Tibial nerve (tissue), 4 donors: ENCODE measurements at regions not wholly inside any gene's neighbourhood (a gene's known extent, or its start where the extent isn't known, plus 50 kb on each side); places are given as distances from the start of the nearest gene placed in this dataset.
A peak's percentile ranks its signal among the peaks of the same experiment; 100 is the strongest.
"Not testable (repeated sequence)": the region's sequence is repeated elsewhere in the genome, so short reads cannot be mapped to it uniquely, and the experiment has no call there.

ENCODE experiments used
- DNase-seq, 2 donors: peaks; one replicate each; pipeline ENCODE4 v3.0.0-alpha.2; 2019; ENCODE audit warnings: low spot score in 2 of 2
- H3K27ac ChIP-seq, 4 donors: fragments of 200-600 bp; sonication (generic) in 3 of 4; one replicate each; pipeline ENCODE4 v1.5.1; 2017 to 2019; ENCODE audit warnings: mild to moderate bottlenecking in 1 of 4
- H3K27me3 ChIP-seq, 2 donors: fragments of 200-600 bp; sonication (generic) in 1 of 2; one replicate each; pipeline versions ENCODE4 v1.5.1 to v1.6.0; 2017 to 2019
- H3K36me3 ChIP-seq, 3 donors: fragments of 200-600 bp; sonication (generic); one replicate each; pipeline ENCODE4 v1.5.1; 2018 to 2019
- H3K4me1 ChIP-seq, 4 donors: fragments of 200-600 bp; sonication (generic) in 3 of 4; one replicate each; pipeline ENCODE4 v1.5.1; 2017 to 2019
- H3K4me3 ChIP-seq, 4 donors: fragments of 200-600 bp; sonication (generic) in 3 of 4; one replicate each; pipeline ENCODE4 v1.5.1; 2017 to 2019; ENCODE audit warnings: mild to moderate bottlenecking in 1 of 4, moderate library complexity in 1 of 4
- H3K9me3 ChIP-seq, 4 donors: fragments of 200-600 bp; sonication (generic) in 3 of 4; one replicate each; pipeline ENCODE4 v1.5.1; 2017 to 2019
- CTCF ChIP-seq, 5 experiments: fragments of 200-600 bp in 3 of 5; fragments of 450-650 bp in 2 of 5; sonication (generic) in 3 of 5; IDR thresholded peaks; one replicate each; pipeline ENCODE4 v1.5.1; 2016 to 2019; ENCODE audit warnings: antibody characterized with exemption in 5 of 5, mild to moderate bottlenecking in 3 of 5, moderate library complexity in 2 of 5
- EP300 ChIP-seq, 2 donors: sonication (generic); formaldehyde crosslinking; IDR thresholded peaks; one replicate each; pipeline ENCODE4 v1.6.1; 2017; ENCODE audit warnings: antibody characterized with exemption in 2 of 2, mild to moderate bottlenecking in 1 of 2
- POLR2A ChIP-seq, 2 donors: fragments of 450-650 bp; IDR thresholded peaks; one replicate each; pipeline ENCODE4 v1.6.1; 2017; ENCODE audit warnings: antibody characterized with exemption in 2 of 2, mild to moderate bottlenecking in 2 of 2, moderate library complexity in 2 of 2
- WGBS, 2 donors: methylation state at CpG; one replicate each; pipeline ENCODE4 v1.1.5; 2018; 5-methylcytosine and 5-hydroxymethylcytosine counted together

DNA sequence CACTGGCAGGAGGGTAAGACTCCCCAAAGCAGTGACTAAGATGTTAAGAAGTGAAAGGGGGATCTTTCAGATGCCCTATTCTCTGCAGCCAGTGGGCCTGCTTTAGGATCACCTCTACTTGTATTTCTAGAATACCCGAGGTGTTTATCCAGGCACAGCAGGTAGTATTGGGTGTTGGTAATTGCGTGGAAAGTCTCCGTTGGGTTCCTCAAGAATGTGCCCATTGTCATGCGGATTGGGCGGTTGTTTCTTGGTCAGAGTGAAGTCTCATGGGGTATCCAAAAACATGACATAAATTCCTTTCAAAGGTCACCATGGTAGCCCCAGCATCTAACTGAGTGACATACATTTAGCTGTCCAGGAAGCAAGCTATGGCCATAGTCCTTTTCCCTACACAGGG lies 308.8 kb downstream of the RPIA start:
- 67 to 84% methylated on average over 5 of the region's 5 CpGs for WGBS, 2 donors
- Histone ChIP-seq H3K4me1 (no peaks in the 10 kb centered on the region), H3K27me3 (no peaks in the 10 kb centered on the region), H3K36me3 (no peaks in the 10 kb centered on the region), H3K4me3 (no peak overlapping the region), H3K27ac (no peak overlapping the region), H3K9me3 (no peaks in the 10 kb centered on the region)
- TF ChIP-seq CTCF (IDR thresholded peaks at IDR 0.05) = no peak
- no peak for TF ChIP-seq POLR2A (IDR thresholded peaks at IDR 0.05)
- no peak for TF ChIP-seq EP300 (IDR thresholded peaks at IDR 0.05)
- DNase-seq = no peak

DNA sequence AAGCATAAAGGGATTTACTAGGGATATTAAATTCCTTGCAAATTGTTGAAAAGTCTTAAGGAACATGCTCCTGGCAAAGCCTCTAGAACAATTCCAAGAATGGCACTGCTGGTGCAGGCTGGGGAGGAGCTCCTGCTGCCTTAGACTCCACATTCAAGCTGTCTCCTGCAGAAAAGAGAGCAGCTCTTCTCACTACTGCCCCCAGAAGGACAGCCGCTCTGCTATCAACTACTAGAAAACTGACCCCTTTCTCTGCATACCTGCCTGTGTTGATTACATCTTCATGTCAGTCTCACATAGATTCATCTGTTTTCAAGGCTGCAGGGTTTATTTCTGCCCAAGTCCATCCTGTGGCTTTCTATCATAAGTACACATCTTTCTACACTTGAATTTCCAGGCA lies 312.8 kb downstream of the RPIA start:
- not testable (repeated sequence) for H3K4me3 ChIP-seq, H3K4me1 ChIP-seq, H3K27ac ChIP-seq, H3K36me3 ChIP-seq, H3K9me3 ChIP-seq, H3K27me3 ChIP-seq, DNase-seq
- WGBS, 2 donors = 28 to 46% methylated on average over 1 of the region's 1 CpG

DNA sequence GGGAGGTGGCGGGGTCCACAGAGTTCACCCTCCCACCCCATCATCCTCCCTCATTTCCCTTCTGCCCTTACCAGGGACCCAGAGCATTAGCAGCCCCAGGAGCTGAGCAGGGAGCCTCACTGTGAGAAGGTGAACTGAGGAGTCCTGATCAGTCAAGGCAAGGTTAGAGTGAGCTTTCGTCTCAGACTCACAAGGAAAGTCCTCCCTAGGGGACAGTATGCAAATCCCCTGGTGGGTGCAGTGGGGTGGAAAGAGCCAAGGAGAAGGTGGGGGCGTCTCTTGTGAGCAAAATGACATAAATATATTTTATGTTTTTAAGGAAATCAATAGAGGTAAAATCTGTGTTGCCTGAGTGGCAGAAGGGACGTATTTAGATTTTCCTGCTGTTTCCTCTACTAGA lies 329.1 kb downstream of the RPIA start:
- not testable (repeated sequence) for H3K27me3 ChIP-seq, H3K9me3 ChIP-seq, H3K4me1 ChIP-seq, DNase-seq, H3K27ac ChIP-seq, H3K36me3 ChIP-seq, H3K4me3 ChIP-seq
- WGBS, 2 donors = 50 to 75% methylated on average over 4 of the region's 4 CpGs

- H3K27ac ChIP-seq, H3K36me3 ChIP-seq, H3K9me3 ChIP-seq, H3K27me3 ChIP-seq, H3K4me3 ChIP-seq, H3K4me1 ChIP-seq, DNase-seq: not testable (repeated sequence)
- 77 to 84% methylated on average over 2 of the region's 2 CpGs for WGBS, 2 donors
These were observed 334.8 kb downstream of the RPIA start for GRCh38 chr2:89026296-89026695.

- not testable (repeated sequence) for DNase-seq, H3K4me3 ChIP-seq, H3K36me3 ChIP-seq, H3K27me3 ChIP-seq, H3K27ac ChIP-seq, H3K9me3 ChIP-seq, H3K4me1 ChIP-seq
- 55 to 87% methylated on average over 1 to 2 of the region's 2 CpGs for WGBS, 2 donors
These were observed 335.6 kb downstream of the RPIA start for GRCh38 chr2:89027115-89027514.

DNA sequence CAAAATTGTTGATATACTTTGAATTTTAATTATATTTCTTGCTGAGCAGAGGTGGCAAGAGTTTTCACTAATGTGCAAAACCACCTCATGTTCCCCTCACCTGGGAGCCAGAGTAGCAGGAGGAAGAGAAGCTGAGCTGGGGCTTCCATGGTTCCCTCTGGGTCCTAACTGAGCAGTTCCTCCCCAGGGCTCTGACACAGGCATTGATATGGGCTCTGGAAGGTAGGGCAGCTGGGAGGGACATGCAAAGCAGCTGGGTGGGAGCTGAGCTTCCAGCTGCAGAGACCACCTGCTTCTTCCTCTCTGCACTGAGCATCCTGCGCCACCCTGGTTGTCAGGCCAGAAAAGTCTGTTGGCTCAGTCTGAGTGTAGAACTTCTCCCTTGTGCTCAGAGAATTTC lies 336.1 kb downstream of the RPIA start:
- not testable (repeated sequence) for H3K36me3 ChIP-seq, DNase-seq, H3K4me1 ChIP-seq, H3K4me3 ChIP-seq, H3K27ac ChIP-seq, H3K9me3 ChIP-seq, H3K27me3 ChIP-seq
- 80 to 88% methylated on average over 1 of the region's 1 CpG for WGBS, 2 donors

DNA sequence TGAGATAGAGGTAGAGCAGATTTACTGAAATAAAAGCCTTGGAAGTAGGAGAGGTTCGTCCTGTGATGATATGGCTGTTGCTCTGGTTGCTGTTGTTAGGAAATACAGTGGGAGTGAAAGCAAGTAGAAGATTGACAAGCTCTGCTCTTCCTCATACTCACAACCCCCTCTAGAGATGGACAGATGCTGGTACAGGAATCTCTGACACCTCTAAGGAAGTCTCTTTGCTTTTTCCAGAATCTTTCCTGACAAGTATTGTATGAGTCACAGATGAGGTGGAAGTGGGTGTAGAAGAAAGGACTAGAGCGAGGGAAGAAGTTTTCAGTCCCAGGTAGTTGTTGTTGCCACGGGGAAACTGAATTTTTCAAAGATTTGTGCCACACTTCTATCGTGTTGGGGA lies 337.8 kb downstream of the RPIA start:
- 60 to 70% methylated on average over 4 of the region's 4 CpGs for whole genome bisulfite sequencing, 2 donors
- not testable (repeated sequence) for H3K36me3 ChIP-seq, H3K9me3 ChIP-seq, H3K4me3 ChIP-seq, H3K4me1 ChIP-seq, H3K27me3 ChIP-seq, DNase-seq, H3K27ac ChIP-seq

- not testable (repeated sequence) for H3K4me1 ChIP-seq, H3K27me3 ChIP-seq, H3K36me3 ChIP-seq, H3K27ac ChIP-seq, H3K4me3 ChIP-seq, H3K9me3 ChIP-seq, DNase-seq
- TF ChIP-seq CTCF (IDR thresholded peaks at IDR 0.05) = peak in 4 of 5 experiments; percentile 24 to 49 (median 31)
- 73 to 83% methylated on average over 2 of the region's 3 CpGs for WGBS, 2 donors
These were observed 356.9 kb downstream of the RPIA start for GRCh38 chr2:89048138-89049066.

- H3K36me3 ChIP-seq, H3K4me1 ChIP-seq, H3K27me3 ChIP-seq, H3K27ac ChIP-seq, H3K9me3 ChIP-seq, H3K4me3 ChIP-seq, DNase-seq: not testable (repeated sequence)
- WGBS, 2 donors = 78 to 82% methylated on average over 4 of the region's 4 CpGs
These were observed 367.1 kb downstream of the RPIA start for GRCh38 chr2:89058616-89059015.

DNA sequence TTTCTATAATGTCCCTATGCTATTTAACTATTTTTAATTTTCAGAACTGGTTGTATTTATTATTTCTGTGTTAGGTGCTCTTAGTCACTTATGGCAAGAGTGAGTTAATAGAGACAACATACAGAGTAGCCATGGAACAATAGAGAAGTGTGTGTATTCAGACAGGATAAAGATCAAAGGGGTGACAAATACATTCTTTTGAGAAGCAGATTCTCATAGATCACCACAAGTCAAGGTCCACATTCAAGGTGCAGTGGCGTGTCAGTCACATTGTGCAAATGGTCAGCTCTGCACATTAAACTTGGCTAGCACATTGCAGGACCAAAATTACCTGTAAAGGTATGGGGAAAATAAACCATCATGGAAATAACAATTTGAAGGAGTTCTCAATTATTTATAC lies 369.7 kb downstream of the RPIA start:
- 69 to 75% methylated on average over 1 of the region's 1 CpG for WGBS, 2 donors

DNA sequence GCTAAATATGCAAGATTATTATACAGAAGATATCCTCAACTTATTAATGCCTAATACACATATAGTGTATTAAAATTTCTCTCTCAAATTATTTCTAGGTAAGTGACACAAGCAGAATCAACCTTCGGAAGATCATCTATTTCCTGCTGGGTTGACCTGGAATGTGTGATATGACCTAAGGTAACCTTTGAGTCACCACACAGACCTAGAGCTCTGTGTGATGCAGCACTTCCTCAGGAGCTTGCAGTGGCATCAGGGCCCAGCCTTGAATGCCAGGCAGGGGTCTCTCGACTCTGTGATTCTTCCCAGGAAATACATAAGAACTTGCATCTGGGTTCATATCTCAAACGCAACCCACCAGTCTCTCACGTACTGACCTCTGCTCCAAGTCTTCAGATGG lies 385.3 kb downstream of the RPIA start:
- H3K4me1 ChIP-seq = not testable (repeated sequence)

More for the DNA sequence above, 369.7 kb downstream of the RPIA start:
- DNase-seq, H3K36me3 ChIP-seq, H3K4me3 ChIP-seq, H3K4me1 ChIP-seq, H3K9me3 ChIP-seq, H3K27me3 ChIP-seq, H3K27ac ChIP-seq: not testable (repeated sequence)

GRCh38 chr2:89092911-89093310 lies 401.4 kb downstream of the RPIA start:
- WGBS, 2 donors = 68 to 76% methylated on average over 8 of the region's 8 CpGs
- H3K27me3 ChIP-seq, H3K36me3 ChIP-seq, H3K27ac ChIP-seq, H3K9me3 ChIP-seq, H3K4me1 ChIP-seq, DNase-seq, H3K4me3 ChIP-seq: not testable (repeated sequence)

More for the DNA sequence above, 385.3 kb downstream of the RPIA start:
- H3K4me3 ChIP-seq, H3K27me3 ChIP-seq, DNase-seq, H3K9me3 ChIP-seq, H3K27ac ChIP-seq, H3K36me3 ChIP-seq: not testable (repeated sequence)
- WGBS, 2 donors = 70 to 76% methylated on average over 4 of the region's 4 CpGs
